ENCODE measurements at regions not wholly inside any gene's neighbourhood (a gene's known extent, or its start where the extent isn't known, plus 50 kb on each side); places are given as distances from the start of the nearest gene placed in this dataset.
"Not testable (repeated sequence)": the region's sequence is repeated elsewhere in the genome, so short reads cannot be mapped to it uniquely, and the experiment has no call there.

DNA sequence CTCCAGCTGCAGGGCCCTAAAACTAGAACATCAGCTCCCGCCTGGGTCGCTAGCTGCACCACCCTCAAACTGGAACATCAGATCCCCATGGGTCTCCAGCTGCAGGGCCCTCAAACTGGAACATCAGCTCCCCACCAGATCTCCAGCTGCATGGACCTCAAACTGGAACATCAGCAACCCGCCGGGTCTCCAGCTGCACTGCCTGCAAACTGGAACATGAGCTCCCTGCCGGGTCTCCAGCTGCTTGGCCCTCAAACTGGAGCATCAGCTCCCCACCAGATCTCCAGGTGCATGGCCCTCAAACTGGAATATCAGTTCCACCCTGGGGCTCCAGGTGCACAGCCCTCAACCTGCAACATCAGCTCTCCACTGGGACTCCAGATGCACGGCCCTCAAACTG is 82.7 kb downstream of the TFRC start:
- DNase-seq; intact Hi-C loops (cut with DNase I): not testable (repeated sequence)
- 79% methylated on average over 2 of the region's 6 CpGs for WGBS (ENCODE audit: insufficient coverage, low coverage, low lambda C conversion rate, missing lambda C conversion rate)

DNA sequence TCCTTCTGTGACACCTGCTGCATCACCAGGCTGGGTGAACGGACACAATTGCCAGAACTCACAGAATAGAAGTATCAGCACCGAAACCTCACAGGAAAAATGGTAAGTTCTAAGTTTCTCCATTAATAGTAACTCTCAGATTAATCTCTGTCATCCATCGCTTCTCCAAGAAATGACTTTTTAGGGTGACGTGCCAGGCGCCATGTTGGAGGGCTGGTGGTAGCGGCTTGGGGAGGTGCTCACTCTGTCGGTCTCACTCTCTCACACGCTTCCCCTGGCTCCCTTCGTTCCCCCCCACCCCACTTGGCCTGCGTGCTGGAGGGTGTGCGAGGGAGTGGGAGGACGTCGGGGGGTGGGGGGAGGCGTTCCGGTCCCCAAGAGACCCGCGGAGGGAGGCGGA is 85.6 kb downstream of the TFRC start:
- H3K36me3 ChIP-seq; H3K4me1 ChIP-seq; H3K9me3 ChIP-seq; H3K27me3 ChIP-seq; H3K4me3 ChIP-seq; DNase-seq; H3K27ac ChIP-seq; ATAC-seq; intact Hi-C loops (cut with DNase I): not testable (repeated sequence)
- WGBS (ENCODE audit: insufficient coverage, low coverage, low lambda C conversion rate, missing lambda C conversion rate): no CpG with 5 or more reads among the region's 18 CpGs

More for the DNA sequence above, 82.7 kb downstream of the TFRC start:
- H3K36me3 ChIP-seq, H3K27me3 ChIP-seq, ATAC-seq, H3K4me3 ChIP-seq, H3K4me1 ChIP-seq, H3K27ac ChIP-seq, H3K9me3 ChIP-seq: not testable (repeated sequence)

DNA sequence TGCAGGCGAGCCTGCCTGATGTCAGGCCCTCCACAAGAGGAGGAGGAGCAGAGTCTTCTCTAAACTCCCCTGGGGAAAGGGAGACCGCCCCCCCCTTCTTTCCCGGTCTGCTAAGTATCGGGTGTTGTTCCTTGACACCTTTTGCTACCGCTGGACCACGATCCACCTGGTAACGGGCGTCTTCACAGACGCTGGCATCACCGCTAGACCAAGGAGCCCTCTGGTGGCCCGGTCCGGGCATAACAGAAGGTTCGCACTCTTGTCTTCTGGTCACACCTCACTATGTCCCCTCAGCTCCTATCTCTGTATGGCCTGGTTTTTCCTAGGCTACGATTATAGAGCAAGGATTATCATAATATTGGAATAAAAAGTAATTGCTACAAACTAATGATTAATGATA is 86.0 kb upstream of the TNK2 start:
- H3K9me3 ChIP-seq; H3K4me1 ChIP-seq; H3K36me3 ChIP-seq; ATAC-seq; intact Hi-C loops (cut with DNase I); H3K27ac ChIP-seq; H3K27me3 ChIP-seq; H3K4me3 ChIP-seq: not testable (repeated sequence)
- TF ChIP-seq CTCF (IDR thresholded peaks at IDR 0.05): peak in 1 of 4 donors; percentile 50
- DNase-seq: peak; percentile 55 to 73 (median 67)
- no CpG with 5 or more reads among the region's 14 CpGs for WGBS (ENCODE audit: insufficient coverage, low coverage, low lambda C conversion rate, missing lambda C conversion rate)

- H3K4me1 ChIP-seq; intact Hi-C loops (cut with DNase I); H3K4me3 ChIP-seq; DNase-seq; H3K9me3 ChIP-seq; H3K36me3 ChIP-seq; H3K27ac ChIP-seq; ATAC-seq; H3K27me3 ChIP-seq: not testable (repeated sequence)
- WGBS (ENCODE audit: insufficient coverage, low coverage, low lambda C conversion rate, missing lambda C conversion rate): no CpG with 5 or more reads among the region's 11 CpGs
Observed at GRCh38 chr3:195993671-195994070, 85.3 kb upstream of the TNK2 start.

DNA sequence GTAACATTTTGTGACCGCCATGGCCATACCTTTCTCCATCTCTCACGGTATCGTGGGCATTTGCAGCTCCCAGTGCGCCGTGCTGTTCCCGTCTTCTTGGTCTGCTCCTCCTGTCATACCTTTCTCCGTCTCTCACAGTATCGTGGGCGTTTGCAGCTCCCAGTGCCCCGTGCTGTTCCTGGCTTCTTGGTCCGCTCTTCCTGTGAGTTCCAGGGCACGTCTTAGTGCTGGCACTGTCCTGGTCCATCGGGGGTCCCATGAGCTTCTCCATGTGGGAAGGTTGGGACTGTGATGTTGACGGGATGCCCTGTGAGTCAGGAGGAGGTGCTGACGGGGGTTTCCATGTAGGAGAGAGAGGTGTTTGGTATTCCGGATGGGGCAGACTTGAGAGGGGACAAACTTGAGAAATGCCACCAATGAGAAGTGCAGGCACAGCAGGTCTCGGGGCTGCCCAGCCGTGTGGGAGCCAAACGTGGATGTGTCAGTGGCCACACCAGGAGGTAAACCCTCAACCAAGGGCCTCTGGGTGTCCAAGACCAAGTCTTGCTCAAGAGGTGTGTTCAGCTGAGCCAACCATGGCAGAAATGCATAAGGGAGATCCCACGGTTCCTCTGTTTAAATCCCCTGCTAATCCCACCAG is 84.7 kb upstream of the TNK2 start:
- H3K36me3 ChIP-seq; DNase-seq; intact Hi-C loops (cut with DNase I); ATAC-seq; H3K4me3 ChIP-seq; H3K27me3 ChIP-seq; H3K4me1 ChIP-seq; H3K27ac ChIP-seq; H3K9me3 ChIP-seq: not testable (repeated sequence)
- WGBS (ENCODE audit: insufficient coverage, low coverage, low lambda C conversion rate, missing lambda C conversion rate): 89% methylated on average over 10 of the region's 20 CpGs

DNA sequence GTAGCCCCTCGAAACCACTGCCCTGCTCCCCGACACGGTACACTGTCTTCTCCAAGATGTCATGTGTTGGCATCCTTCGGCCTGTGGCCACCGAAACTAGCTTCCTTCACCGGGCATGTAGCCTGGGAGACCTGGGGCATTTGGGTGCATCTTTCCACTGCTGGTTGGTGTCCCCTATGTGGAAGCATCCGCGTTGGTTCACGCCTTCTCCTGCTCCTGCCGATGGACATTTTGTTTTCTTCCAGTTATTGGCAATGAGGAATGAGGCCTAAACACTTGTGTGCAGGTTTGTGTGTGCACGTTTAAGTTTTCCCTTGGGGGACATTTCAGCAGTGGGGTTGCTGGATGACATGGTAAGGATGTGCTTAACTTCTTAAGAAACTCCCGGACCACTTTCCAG is 83.6 kb upstream of the TNK2 start:
- not testable (repeated sequence) for H3K9me3 ChIP-seq
- no CpG with 5 or more reads among the region's 12 CpGs for WGBS (ENCODE audit: insufficient coverage, low coverage, low lambda C conversion rate, missing lambda C conversion rate)

DNA sequence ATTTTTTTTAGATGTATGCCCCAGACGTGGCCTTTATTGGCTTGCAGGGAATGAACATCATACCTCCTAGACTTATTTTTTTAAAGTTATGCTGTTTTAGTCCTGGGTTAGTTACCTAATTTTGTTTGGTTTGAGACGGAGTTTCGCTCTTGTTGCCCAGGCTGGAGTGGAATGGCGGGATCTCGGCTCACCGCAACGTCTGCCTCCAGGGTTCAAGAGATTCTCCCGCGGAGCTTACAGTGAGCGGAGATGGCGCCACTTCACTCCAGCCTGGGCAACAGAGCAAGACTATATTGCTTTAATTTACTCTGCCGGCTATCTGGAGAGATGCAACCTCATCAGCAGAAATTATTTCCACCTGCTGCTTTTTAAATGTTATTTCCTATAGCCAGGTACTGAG is 82.9 kb upstream of the TNK2 start:
- H3K4me1 ChIP-seq; H3K36me3 ChIP-seq; intact Hi-C loops (cut with DNase I); H3K4me3 ChIP-seq; H3K27me3 ChIP-seq; H3K9me3 ChIP-seq; H3K27ac ChIP-seq; DNase-seq; ATAC-seq: not testable (repeated sequence)
- 78% methylated on average over 10 of the region's 12 CpGs for WGBS (ENCODE audit: insufficient coverage, low coverage, low lambda C conversion rate, missing lambda C conversion rate)

More for the DNA sequence above, 83.6 kb upstream of the TNK2 start:
- H3K27ac ChIP-seq; ATAC-seq; H3K27me3 ChIP-seq; H3K4me3 ChIP-seq; DNase-seq; H3K36me3 ChIP-seq; H3K4me1 ChIP-seq; intact Hi-C loops (cut with DNase I): not testable (repeated sequence)

GRCh38 chr3:195990841-195991174 is 82.5 kb upstream of the TNK2 start:
- peak overlapping the region; percentile 66 to 93 (median 82) for H3K27ac ChIP-seq
- WGBS (ENCODE audit: insufficient coverage, low coverage, low lambda C conversion rate, missing lambda C conversion rate): 40% methylated on average over 7 of the region's 7 CpGs
- ATAC-seq: peak in 1 of 4 donors; percentile 3

More at GRCh38 chr3:195990841-195991174, 82.5 kb upstream of the TNK2 start:
- H3K27me3 ChIP-seq; H3K36me3 ChIP-seq; H3K9me3 ChIP-seq; DNase-seq; H3K4me1 ChIP-seq; intact Hi-C loops (cut with DNase I): not testable (repeated sequence)
- peak overlapping the region; percentile 72 to 77 (median 75) for H3K4me3 ChIP-seq
